ENCODE measurements at regions not wholly inside any gene's neighbourhood (a gene's known extent, or its start where the extent isn't known, plus 50 kb on each side); places are given as distances from the start of the nearest gene placed in this dataset.

DNA sequence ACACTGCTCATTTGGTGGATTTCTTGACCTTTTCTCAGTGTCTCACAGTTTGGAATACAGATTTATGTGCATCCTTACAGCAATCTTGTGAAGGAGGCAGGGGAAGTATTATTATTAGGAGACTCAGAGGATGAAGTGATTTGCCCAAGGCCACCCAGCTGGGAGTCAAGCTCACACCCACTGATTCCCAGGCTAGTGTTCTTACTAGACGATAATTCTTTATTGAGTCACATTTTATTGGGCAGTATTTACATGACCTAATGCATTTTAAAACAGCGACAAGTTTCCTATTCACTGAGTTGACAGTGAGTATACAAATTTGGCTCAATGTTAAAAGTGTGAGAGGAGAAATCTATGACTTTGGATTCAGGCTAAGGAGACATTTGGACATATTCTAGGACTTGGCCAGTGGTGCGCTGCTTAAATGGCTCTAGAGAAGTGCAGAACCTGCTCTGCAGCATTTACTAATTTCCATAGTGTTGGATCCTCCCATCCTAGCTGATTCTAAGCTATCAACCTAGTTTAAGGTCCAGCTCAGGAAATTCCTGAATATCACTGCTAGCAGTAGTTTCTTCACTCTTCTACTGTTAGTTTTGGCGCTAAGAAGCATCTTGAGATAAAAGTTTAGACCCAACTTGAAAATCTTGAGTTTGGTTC lies 199.3 kb downstream of the MTX2 start:
- no peak for DNase-seq (ENCODE audit: low spot score)

DNA sequence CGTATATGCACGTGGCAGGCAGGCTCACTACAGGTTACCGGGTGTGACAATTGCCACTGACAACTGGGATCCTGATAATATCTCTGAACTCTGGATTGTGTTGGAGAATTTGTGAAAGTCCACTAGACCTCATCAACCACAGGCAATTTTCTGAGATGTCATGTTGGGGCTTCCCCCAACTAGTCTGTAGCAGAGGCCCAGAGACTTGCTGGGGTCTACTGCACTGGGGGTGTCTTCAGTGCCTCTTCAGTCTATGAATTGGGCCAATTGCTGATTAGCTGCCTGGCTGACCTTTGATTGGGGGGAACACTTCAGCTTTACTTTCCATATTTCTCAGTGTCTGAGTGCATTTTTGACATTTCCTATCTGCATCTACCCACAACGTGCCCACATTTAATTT lies 201.5 kb downstream of the MTX2 start:
- DNase-seq (ENCODE audit: low spot score): no peak

DNA sequence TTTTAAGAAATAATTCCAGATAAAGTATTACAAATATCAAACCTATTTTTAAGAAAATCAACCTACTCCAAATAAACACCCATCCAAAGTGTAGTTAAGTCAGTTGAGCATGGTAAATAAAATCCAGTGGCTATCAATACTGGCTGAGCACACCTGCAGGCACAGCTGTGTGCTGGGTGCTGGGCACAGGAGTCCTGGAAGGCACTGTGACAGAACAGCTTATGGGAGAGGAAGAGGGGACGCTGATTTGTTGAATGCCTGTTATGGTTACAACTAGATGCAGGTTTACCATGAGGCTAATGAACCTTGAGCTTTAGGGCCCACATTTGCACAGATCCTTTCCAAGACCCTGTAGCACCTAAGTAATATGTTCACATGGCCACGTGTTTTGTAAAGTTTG lies 202.7 kb downstream of the MTX2 start:
- no peak for DNase-seq (ENCODE audit: low spot score)

- no peak for DNase-seq (ENCODE audit: low spot score)
These were observed 203.9 kb downstream of the MTX2 start for GRCh38 chr2:176473177-176473576.

- no peak for DNase-seq (ENCODE audit: low spot score)
These were observed 204.6 kb downstream of the MTX2 start for GRCh38 chr2:176473851-176474250.

DNA sequence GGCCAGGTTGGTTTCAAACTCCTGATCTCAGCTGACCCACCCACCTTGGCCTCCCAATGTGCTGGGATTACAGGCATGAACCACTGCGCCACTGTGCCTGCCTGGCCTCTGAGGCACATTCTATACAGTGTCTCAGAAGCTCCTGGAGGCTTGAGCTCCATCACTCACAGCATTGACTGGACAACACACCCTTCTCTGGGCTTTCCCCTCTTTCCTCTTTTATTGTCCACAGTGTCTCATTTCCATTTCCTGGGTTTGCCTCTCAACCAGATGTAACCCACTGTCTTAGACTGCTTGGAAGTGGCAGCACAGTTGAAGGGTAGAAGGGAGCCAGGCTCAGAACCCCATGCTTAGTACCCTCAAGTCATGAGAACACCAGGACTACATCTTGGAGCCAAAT lies 208.1 kb downstream of the MTX2 start:
- no peak for DNase-seq (ENCODE audit: low spot score)

DNA sequence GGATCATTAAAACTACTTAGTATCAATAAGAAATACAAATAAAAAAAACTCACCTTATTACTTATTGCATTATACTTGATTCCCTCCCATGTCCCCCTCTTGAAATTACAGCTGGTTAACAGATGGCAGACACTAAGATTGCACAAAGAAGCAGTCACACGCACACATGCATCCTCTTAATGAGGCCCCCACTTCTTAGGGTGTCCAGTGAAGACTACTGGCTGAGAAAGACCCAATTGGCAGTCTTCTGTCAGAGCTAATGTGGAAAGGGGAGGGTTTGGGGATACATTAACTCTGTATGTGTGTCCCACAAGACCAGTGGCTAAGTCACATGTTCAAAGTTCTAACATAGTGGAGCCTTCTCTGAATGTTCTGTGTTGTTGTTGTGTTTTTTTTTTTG lies 210.7 kb downstream of the MTX2 start:
- DNase-seq (ENCODE audit: low spot score): no peak

DNA sequence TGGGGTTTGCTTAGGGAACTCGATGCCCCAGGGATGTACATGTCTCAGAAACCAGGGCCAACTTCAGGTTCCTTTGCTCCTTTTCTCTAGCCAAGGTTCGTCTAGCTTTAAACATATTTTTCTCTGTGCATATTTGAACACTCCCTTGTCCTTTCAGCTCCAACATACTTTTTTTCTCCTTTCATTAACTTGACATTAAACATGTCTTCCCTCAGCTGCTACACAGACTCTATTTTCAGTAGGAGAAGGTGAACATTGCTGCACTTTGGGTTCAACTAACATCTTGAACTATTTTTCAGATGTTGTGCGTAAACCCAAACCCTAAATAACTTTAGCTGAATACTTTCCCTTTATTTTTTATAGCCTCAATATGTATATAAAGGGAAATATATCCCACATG lies 212.9 kb downstream of the MTX2 start:
- DNase-seq (ENCODE audit: low spot score): no peak

- no peak for DNase-seq (ENCODE audit: low spot score)
These were observed 214.2 kb downstream of the MTX2 start for GRCh38 chr2:176483476-176483875.

DNA sequence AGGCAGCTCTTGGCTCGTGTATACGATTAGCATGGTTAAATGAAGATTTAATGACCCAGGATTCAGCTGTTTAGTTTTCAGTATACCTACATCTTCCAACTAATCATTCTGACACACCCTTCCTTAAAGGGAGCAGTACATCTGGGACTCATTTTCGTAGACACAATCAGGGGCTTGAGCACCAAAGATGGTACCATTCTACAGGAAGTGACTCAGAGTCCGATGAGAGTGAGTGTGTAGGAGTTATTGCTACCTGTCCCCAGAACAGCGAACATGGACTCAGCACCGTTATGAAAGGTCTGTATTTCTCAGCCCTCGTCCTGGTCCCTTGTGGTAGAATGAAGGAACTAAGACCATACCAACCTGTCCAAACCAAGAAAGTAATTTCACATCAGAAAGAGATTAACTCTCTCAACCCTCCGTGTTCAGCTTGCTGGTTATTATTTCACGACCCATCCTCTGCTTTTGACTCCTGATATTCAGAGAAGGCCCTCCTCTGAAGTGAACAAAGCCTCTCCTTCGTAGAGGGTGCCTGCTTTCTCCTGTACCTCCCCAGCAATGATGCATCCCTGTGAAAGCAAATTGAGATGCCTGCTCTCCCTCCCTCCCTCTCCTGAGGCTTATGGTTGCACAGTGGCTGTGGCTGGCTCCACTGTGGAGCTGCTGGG lies 214.8 kb downstream of the MTX2 start:
- no peak for DNase-seq (ENCODE audit: low spot score)

GRCh38 chr2:176484838-176485237 lies 215.6 kb downstream of the MTX2 start:
- DNase-seq (ENCODE audit: low spot score): no peak

- DNase-seq (ENCODE audit: low spot score): no peak
These were observed 219.2 kb downstream of the MTX2 start for GRCh38 chr2:176488431-176488830.

DNA sequence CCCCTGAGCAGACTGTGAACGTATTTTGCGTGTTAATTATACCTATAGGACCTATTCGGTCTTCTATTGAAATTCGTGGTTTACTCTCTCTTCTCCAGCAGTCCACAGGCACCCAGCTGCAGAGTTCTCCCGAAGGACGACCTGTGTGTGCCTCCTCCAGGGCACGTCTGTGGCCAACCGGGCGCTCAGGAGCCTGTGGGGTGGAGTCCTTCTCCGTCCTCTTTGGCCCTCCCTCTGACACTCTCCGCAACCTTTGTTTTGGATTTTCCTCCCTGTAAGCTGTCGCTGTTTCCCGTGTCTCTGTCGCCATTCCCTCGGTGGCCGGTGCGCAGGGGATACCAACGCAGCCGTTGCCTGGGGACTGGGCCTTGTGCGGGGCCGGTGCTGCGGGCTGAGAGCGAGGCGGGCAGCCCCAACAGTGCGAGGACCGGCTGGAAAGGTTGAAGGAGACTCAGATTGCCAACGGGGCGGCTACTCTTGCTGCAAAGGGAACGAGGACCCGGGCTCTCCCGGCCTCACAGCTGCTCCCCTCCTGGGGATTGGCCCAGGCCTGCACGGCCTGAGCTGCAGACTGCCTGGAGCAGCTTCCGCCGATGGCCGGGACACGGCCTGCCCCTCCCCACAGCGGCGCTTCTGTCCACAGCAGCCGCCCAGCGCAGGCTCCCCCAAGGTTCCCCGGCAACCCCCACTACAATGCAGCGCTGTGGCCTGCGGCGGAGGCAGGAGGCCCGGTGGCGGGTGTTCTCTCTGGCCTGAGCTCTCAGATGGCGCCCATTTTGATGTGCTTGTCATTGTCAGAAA lies 221.0 kb downstream of the MTX2 start:
- DNase-seq (ENCODE audit: low spot score): no peak

DNA sequence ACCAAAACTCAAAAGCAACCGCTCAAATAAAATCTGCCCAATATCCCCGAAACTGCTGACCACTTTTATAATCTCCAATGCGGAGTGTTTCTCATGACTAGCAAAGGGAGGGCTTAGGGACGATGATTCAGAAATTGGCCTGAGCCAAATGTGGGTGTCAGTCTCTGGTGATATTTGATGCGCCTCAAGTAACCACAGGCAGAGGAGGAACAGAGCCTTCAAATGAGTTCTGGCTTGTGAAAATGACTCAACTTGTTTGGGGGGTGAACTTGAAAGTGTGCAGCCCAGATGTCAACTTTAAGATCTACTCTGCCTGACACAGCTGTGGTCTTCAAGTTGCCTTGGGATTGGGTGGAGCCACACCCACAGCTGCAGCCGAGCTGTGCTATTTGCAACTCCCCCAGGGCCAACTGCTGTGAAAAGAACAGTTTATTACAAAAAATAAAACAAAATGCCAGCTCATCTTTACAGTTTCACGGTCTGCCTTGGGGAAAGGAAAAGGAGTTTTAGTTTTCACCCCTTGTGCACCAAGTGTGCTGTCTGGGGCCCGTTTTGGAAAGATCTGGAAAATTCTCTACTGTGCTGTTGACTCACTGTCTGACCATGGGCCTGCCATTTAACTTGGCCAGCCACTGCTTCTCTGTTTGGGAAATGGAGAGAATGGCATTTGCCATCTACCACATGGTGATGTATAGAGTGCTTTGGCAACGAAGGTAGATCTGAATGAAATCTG lies 222.1 kb downstream of the MTX2 start:
- DNase-seq (ENCODE audit: low spot score): no peak

- DNase-seq (ENCODE audit: low spot score): no peak
These were observed 223.3 kb downstream of the MTX2 start for GRCh38 chr2:176492583-176492982.

DNA sequence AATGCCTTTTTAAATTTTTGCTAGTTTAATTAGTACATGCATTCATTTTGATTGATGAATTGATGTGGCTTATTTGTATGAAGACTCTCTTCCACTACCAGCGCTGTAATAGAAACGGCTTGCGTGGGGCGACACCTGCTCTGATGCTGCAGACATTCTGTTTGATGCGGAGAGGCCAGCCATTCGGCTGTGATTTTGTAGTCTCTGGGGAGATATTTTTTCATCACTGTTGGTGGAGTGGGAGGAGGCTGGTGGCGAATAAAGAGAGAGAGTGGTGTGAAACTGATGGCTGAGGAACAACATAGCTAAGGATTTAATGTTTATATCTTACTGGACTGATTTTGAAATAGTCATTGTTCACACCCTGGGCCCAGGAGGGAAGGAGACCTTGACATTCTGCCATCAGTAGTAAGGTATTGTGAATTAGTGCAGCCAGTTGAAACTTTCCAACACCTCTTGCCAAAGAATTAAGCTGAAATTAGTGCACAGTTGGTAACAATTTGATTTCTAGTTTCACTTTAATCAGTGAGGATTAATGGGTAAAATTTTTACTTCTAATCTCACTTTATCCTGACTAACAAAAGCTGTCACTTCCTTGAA lies 224.1 kb downstream of the MTX2 start:
- no peak for DNase-seq (ENCODE audit: low spot score)

DNA sequence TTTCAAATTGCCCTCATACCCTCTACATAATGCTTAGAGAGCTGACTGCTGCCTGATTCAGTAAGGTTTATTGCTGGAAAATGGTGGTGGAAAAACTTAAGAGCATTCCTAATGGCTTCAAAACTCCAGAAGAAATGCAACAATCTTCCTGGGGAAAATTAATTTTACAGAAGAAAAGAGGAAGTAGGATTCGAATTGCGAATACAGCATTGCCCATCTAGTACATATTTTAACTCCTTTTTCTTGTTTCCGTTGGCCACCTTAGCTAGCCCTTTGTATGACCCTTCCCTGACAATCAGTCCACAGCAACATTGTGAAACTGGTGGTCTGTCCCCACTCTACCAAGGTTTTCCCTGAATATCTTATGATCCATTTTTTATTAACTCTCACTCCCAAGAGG lies 224.7 kb downstream of the MTX2 start:
- no peak for DNase-seq (ENCODE audit: low spot score)

- DNase-seq (ENCODE audit: low spot score): no peak
These were observed 225.7 kb downstream of the MTX2 start for GRCh38 chr2:176494949-176495353.

DNA sequence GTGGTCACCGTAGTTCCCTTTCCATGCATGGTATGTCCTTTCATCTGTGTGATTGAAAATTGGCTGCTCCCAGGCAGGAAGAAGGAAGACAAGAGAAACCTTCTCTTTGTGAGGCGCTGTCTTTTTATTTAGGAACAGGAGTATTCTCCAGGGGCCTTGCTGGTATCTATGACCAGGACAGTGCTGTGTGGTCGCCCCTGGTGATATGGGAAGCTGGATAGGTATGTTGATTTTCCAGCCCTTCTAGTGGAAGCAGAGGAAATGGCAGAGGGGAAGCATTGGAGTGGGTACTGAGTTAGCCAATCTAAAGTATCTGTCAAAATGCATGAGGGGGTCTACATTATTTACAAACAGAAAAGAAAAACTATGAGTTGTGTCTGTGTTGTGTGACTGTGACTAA lies 226.6 kb downstream of the MTX2 start:
- no peak for DNase-seq (ENCODE audit: low spot score)

- no peak for DNase-seq (ENCODE audit: low spot score)
These were observed 227.5 kb downstream of the MTX2 start for GRCh38 chr2:176496761-176497160.

- no peak for DNase-seq (ENCODE audit: low spot score)
These were observed 231.7 kb downstream of the MTX2 start for GRCh38 chr2:176500901-176501300.

DNA sequence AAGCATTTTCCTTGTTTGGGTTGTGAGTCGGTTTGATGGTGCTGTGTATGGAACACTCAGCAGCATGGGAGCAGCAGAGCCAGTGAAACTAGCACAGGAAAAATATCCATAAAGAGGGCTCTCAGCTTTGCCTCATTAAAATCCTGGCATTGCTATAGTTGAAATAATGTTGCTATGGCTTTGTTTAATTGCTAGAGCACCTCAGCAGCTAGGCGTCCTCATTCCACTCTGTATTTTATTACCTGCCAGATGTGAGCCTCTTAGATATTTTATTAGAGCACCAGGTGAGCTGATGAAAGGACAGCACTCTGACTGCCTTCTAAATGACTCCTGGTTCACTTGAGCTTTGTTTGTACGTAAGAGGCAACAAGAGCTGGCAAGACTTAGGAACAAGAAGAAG lies 232.4 kb downstream of the MTX2 start:
- no peak for DNase-seq (ENCODE audit: low spot score)
